Activated T-helper 2 cell treated with anti-CD3 and anti-CD28 coated beads, Interferon-gamma antibody, Interleukin-2, Interleukin-4, amounts not matched to agents 10 μg/mL and 5 μg/mL and 100 μg/mL, durations not matched to agents 14 hours and 24 hours and 36 hours (primary cell): ENCODE measurements at regions not wholly inside any gene's neighbourhood (a gene's known extent, or its start where the extent isn't known, plus 50 kb on each side); places are given as distances from the start of the nearest gene placed in this dataset.
"Not testable (repeated sequence)": the region's sequence is repeated elsewhere in the genome, so short reads cannot be mapped to it uniquely, and the experiment has no call there.

Experiments
- DNase-seq: peaks from one replicate; pipeline ENCODE4 v3.0.0; 2021; ENCODE audit warnings: low spot score
- H3K27ac Mint-ChIP-seq: one replicate; pipeline ENCODE4 v1.8.0; 2021; ENCODE audit warnings: mixed read lengths
- H3K27me3 Mint-ChIP-seq: one replicate; pipeline ENCODE4 v1.8.0; 2021; ENCODE audit warnings: low read depth, mixed read lengths
- H3K36me3 Mint-ChIP-seq: one replicate; pipeline ENCODE4 v1.8.0; 2021; ENCODE audit warnings: low read depth, mixed read lengths
- H3K4me1 Mint-ChIP-seq: one replicate; pipeline ENCODE4 v1.8.0; 2021; ENCODE audit warnings: low read depth, mixed read lengths
- H3K4me3 Mint-ChIP-seq: one replicate; pipeline ENCODE4 v1.8.0; 2021; ENCODE audit warnings: low read depth, mild to moderate bottlenecking, moderate library complexity, mixed read lengths
- H3K9me3 Mint-ChIP-seq: one replicate; pipeline ENCODE4 v1.8.0; 2021; ENCODE audit warnings: mixed read lengths
- intact Hi-C: fragments of 100-400 bp; cut with micrococcal nuclease; formaldehyde crosslinking; loops from one replicate; pipeline ENCODE4 v1.15.1; 2023

- H3K9me3 Mint-ChIP-seq, result no peaks in the 10 kb centered on the region
- no peaks in the 10 kb centered on the region for H3K36me3 Mint-ChIP-seq
- intact Hi-C loops, result no loop called here
- no peak for DNase-seq
- peaks cover 3% of the 10 kb centered on the region for H3K27me3 Mint-ChIP-seq
- no peak overlapping the region for H3K27ac Mint-ChIP-seq
- H3K4me1 Mint-ChIP-seq, result no peaks in the 10 kb centered on the region
- H3K4me3 Mint-ChIP-seq, result no peak overlapping the region
Measured at GRCh38 chr3:27557411-27557810, 73.2 kb upstream of the SLC4A7 start.

DNA sequence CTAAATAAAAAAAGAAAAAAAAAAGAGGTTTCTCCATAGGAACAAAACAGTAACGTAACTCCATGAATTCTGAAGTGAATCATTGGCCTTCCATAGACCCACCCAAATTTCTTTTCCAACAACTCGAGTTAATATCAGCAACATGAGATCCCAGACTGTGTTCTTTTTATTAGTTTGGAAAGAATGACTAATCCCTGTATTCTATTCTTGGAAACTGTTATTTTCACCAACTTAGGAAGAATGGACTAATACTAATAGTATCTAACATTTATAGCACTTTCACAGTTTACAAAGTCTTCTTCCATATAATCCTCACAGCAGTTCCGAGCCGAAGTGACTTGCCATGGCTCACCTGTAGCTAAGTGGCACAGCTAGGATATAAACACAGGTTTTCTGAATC is 72.7 kb upstream of the SLC4A7 start:
- Mint-ChIP-seq H3K36me3 (no peaks in the 10 kb centered on the region), H3K9me3 (no peaks in the 10 kb centered on the region), H3K27ac (no peak overlapping the region), H3K4me3 (no peak overlapping the region), H3K27me3 (peaks cover 6% of the 10 kb centered on the region), H3K4me1 (no peaks in the 10 kb centered on the region)
- intact Hi-C loops, result no loop called here
- DNase-seq, result no peak

DNA sequence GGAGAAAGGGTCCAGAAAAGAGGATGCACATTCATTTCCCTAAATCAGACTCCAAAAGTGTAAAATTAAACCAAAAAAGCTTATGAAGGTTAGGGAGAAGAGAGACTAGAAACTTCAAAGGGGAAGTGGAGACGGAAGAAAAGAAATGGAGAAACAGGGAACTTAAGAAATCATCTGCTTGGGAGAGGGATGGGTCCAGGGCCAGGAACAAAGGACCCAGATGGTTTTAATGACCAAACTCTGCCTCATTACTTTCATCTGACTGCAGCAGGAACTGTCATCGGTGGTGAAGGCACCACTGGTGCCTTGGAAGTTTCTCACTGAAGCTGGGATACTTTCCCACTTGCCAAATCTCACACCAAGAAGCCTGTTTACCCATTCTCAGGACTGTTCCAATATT is 70.5 kb upstream of the SLC4A7 start:
- intact Hi-C loops, result no loop called here

GRCh38 chr3:27553886-27554540 is 69.8 kb upstream of the SLC4A7 start:
- intact Hi-C loops, result no loop called here

More for the DNA sequence above, 70.5 kb upstream of the SLC4A7 start:
- H3K36me3 Mint-ChIP-seq, result no peaks in the 10 kb centered on the region
- no peak overlapping the region for H3K4me3 Mint-ChIP-seq
- no peaks in the 10 kb centered on the region for H3K9me3 Mint-ChIP-seq
- no peak overlapping the region for H3K27ac Mint-ChIP-seq
- no peak for DNase-seq
- H3K4me1 Mint-ChIP-seq, result no peaks in the 10 kb centered on the region
- peaks cover 16% of the 10 kb centered on the region for H3K27me3 Mint-ChIP-seq

GRCh38 chr3:27552708-27553107 is 68.5 kb upstream of the SLC4A7 start:
- H3K9me3 Mint-ChIP-seq, DNase-seq, H3K27ac Mint-ChIP-seq, H3K4me1 Mint-ChIP-seq, H3K36me3 Mint-ChIP-seq, intact Hi-C loops, H3K4me3 Mint-ChIP-seq: not testable (repeated sequence)
- H3K27me3 Mint-ChIP-seq, result peaks cover 16% of the 10 kb centered on the region

More at GRCh38 chr3:27553886-27554540, 69.8 kb upstream of the SLC4A7 start:
- no peaks in the 10 kb centered on the region for H3K36me3 Mint-ChIP-seq
- peaks cover 16% of the 10 kb centered on the region for H3K27me3 Mint-ChIP-seq
- H3K4me3 Mint-ChIP-seq, result no peak overlapping the region
- no peak for DNase-seq
- H3K27ac Mint-ChIP-seq, result no peak overlapping the region
- no peaks in the 10 kb centered on the region for H3K4me1 Mint-ChIP-seq
- H3K9me3 Mint-ChIP-seq, result no peaks in the 10 kb centered on the region

DNA sequence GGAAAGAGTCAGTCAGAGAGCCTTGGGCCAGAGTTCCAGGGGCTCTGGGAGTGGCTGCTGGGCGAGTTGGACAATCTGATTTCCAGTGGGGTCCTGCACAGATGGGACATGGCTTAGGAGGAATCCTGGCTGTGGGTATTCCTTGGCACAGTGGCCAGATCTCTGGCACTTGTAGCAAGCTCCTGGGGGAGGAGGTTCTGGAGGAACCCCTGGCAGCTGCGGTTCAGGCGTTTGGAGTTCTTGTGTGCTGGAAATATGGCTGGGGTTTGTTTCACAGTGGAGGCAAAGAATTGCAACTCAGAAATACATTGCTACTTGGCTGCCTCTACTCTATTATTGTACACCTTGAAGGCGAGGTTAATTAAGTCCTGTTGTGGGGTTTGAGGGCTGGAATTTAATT is 67.2 kb upstream of the SLC4A7 start:
- H3K9me3 Mint-ChIP-seq, DNase-seq, H3K4me1 Mint-ChIP-seq, H3K4me3 Mint-ChIP-seq, H3K36me3 Mint-ChIP-seq, intact Hi-C loops, H3K27ac Mint-ChIP-seq: not testable (repeated sequence)
- H3K27me3 Mint-ChIP-seq, result peaks cover 16% of the 10 kb centered on the region

DNA sequence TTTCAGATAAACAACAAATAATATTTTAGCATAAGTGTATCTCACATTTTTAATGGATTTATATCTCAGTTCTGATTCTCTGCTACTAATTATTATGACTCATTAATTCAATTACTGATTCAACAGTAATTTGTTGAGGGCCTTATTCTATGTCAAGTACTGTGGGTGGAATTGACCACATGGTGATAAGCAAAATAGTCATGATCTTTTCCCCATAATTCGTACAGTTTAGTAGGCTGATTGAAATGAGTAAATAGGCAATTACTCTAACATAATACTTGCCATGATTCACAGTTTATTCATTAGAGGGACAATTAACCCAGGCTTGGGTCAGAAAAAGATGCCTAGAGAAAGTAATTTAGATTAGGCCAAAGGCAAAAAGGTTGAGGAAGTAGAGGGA is 60.9 kb upstream of the SLC4A7 start:
- H3K27me3 Mint-ChIP-seq, result peaks cover 2% of the 10 kb centered on the region
- H3K9me3 Mint-ChIP-seq, result no peaks in the 10 kb centered on the region
- no peak overlapping the region for H3K4me3 Mint-ChIP-seq
- DNase-seq, result no peak
- H3K36me3 Mint-ChIP-seq, result no peaks in the 10 kb centered on the region
- intact Hi-C loops, result no loop called here
- peaks cover 14% of the 10 kb centered on the region for H3K4me1 Mint-ChIP-seq
- no peak overlapping the region for H3K27ac Mint-ChIP-seq

DNA sequence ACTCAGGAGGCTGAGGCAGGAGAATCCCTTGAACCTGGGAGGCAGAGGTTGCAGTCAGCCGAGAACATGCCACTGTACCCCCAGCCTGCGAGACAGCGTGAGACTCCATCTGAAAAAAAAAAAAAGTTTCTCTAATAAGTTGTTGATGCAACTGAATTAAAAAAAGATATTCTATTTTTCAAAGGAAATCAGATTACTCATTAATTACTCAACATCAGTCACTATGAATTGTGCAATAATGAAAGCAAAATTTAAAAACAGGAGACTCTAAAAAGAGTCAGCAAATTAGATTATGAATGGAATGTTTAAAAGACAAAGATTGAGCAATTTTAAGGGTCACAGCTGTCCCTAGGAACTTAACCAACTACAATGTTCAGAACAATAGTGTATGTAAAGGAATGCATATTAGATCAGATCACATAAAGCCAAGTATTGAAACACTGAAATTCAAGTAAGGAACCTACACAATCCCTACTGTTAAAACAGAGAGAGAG is 60.2 kb upstream of the SLC4A7 start:
- H3K36me3 Mint-ChIP-seq, result no peaks in the 10 kb centered on the region
- no peak overlapping the region for H3K27ac Mint-ChIP-seq
- no peaks in the 10 kb centered on the region for H3K9me3 Mint-ChIP-seq
- peaks cover 14% of the 10 kb centered on the region for H3K4me1 Mint-ChIP-seq
- intact Hi-C loops, result no loop called here
- no peak for DNase-seq
- H3K27me3 Mint-ChIP-seq, result no peaks in the 10 kb centered on the region
- H3K4me3 Mint-ChIP-seq, result no peak overlapping the region

DNA sequence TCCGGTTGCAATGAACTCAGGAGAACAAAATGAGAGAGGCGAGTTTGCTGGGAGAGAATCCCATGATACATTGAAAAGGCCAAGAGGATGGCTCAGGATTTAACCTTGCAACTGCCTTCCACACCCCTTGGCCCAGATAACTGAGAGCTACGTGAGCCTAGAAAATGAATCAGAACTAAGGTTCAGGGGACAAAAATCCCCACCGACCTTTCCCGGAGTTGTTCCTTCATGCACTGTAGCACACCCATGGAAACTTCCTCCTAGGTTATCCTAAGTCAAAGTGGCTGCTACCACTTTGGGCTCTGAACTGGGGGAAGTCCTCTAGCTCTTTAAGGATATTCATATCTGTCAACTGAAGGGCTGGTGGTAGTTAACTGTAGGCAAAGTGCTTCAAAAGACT is 58.3 kb upstream of the SLC4A7 start:
- Mint-ChIP-seq H3K9me3 (no peaks in the 10 kb centered on the region), H3K4me1 (peaks cover 14% of the 10 kb centered on the region), H3K27ac (no peak overlapping the region), H3K27me3 (no peaks in the 10 kb centered on the region), H3K36me3 (no peaks in the 10 kb centered on the region), H3K4me3 (no peak overlapping the region)
- DNase-seq, result no peak
- intact Hi-C loops, result no loop called here

- Mint-ChIP-seq H3K4me1 (peaks cover 20% of the 10 kb centered on the region), H3K27ac (no peak overlapping the region), H3K9me3 (no peaks in the 10 kb centered on the region), H3K36me3 (no peaks in the 10 kb centered on the region), H3K27me3 (no peaks in the 10 kb centered on the region), H3K4me3 (no peak overlapping the region)
- intact Hi-C loops, result no loop called here
- no peak for DNase-seq
Measured at GRCh38 chr3:27540231-27540630, 56.0 kb upstream of the SLC4A7 start.

- DNase-seq, result no peak
- no peaks in the 10 kb centered on the region for H3K9me3 Mint-ChIP-seq
- no peaks in the 10 kb centered on the region for H3K36me3 Mint-ChIP-seq
- no peaks in the 10 kb centered on the region for H3K27me3 Mint-ChIP-seq
- intact Hi-C loops, result no loop called here
- peaks cover 21% of the 10 kb centered on the region for H3K4me1 Mint-ChIP-seq
- no peak overlapping the region for H3K27ac Mint-ChIP-seq
- no peak overlapping the region for H3K4me3 Mint-ChIP-seq
Measured at GRCh38 chr3:27536491-27536890, 52.3 kb upstream of the SLC4A7 start.

- Mint-ChIP-seq H3K9me3 (no peaks in the 10 kb centered on the region), H3K36me3 (no peaks in the 10 kb centered on the region)
- intact Hi-C loops, result loop anchor here (2.0 kb wide), 1 partner anchor 55 kb away; no protein-coding TSS in a partner anchor
Measured at GRCh38 chr3:27535809-27536392, 51.7 kb upstream of the SLC4A7 start.

DNA sequence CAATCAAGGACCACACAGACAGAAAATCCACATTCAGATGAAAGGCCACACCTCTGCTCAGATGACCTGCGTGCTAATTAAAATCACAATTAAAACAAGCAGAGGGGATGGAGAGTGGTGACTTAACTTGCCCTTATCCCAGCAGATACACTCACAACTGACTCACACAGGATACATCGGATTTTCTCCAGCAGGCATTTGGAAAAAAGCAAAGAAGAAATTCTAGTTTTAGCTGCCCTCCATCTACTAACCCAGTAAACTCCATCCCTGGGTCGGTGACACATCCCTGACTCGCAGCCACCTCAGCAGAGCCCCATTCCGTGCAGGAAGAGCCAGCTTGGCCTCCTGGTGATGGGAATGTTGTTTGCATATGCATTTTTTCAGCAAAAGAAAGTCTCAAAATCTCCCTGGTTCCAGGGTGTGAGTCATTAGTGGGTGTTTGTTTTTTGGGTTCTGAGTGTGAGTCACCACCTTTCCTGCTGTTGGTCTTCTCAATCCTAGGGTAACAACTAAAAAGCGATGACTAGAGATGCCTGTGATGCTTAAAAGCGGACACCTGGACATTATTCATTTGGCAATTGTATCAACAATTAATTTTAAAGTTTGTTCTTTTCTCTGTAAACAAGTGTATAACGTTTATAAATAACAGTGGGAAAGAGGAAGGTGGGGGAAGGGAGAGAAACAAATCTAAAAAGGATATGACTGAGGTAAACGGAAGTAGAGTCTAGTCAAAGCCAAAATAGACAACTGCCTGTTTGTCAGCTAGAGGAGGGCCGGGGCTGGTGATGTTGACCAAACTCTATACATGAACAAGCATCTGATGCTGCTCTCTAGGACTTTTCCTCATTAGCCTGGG is 49.8 kb upstream of the SLC4A7 start:
- H3K4me3 Mint-ChIP-seq, result no peak overlapping the region
- peaks cover 21% of the 10 kb centered on the region for H3K4me1 Mint-ChIP-seq

More at GRCh38 chr3:27535809-27536392, 51.7 kb upstream of the SLC4A7 start:
- DNase-seq, result no peak
- Mint-ChIP-seq H3K4me1 (peaks cover 21% of the 10 kb centered on the region), H3K27ac (no peak overlapping the region), H3K27me3 (no peaks in the 10 kb centered on the region), H3K4me3 (no peak overlapping the region)

More for the DNA sequence above, 49.8 kb upstream of the SLC4A7 start:
- no peaks in the 10 kb centered on the region for H3K36me3 Mint-ChIP-seq
- peak overlapping the region; percentile 82 for H3K27ac Mint-ChIP-seq
- H3K27me3 Mint-ChIP-seq, result no peaks in the 10 kb centered on the region
- intact Hi-C loops, result loop anchor here (1.0 to 5.0 kb wide), 3 partner anchors 52 to 97 kb away; partner anchors contain the start of gene SLC4A7
- H3K9me3 Mint-ChIP-seq, result no peaks in the 10 kb centered on the region
- no peak for DNase-seq
